ENCODE measurements at regions not wholly inside any gene's neighbourhood (a gene's known extent, or its start where the extent isn't known, plus 50 kb on each side); places are given as distances from the start of the nearest gene placed in this dataset.
"Not testable (repeated sequence)": the region's sequence is repeated elsewhere in the genome, so short reads cannot be mapped to it uniquely, and the experiment has no call there.

DNA sequence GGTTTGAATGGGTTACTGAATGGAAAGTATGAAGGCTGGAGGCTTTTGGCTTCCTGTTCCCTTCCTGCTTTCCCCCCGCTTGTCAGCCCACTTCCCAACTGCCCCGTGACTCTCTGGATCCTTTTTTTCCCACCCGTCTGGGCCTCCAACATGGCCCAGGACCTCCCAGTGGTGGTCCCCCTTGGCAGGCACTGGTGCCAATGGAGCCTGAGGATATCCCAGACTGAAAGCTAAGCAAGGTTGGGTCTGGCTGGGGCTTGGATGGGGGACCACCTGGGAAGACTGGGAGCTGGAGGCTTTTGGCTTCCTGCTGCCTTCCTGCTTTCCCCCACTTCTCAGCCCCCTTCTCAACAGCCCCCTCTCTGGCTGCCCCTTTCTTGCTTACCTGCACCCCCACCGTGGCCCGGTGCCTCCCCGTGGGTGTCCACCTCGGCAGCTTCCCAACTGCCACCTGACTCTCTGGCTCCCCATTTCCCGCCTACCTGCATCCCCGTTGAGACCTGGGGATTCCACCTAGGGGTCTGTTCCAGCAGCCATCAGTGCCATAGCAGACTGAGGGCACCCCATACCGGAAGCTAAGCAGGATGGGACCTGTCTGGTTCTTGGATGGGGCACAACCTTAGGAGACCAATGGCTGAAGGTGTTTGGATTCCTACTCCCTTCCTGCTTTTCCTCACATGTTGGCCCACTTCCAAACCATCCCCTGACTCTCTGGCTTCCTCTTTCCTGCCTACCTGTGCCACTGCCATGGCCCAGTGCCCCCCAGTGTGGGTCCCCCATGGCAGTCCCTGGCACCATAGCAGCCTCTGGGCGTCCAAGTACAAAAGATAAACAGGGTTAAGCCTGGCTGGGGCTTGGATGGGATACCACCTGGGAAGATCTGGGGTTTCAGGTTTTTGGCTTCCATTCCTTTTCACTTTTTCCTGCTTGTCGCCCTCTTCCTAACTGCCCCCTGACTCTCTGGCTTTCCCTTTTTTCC, 2295.3 kb downstream of the TP53TG3F start:
- DNase-seq = no peak

GRCh38 chr16:35788381-35788780, 2329.0 kb downstream of the TP53TG3F start:
- no peak for DNase-seq

- no peak for DNase-seq
These were observed 2333.3 kb downstream of the TP53TG3F start for GRCh38 chr16:35792516-35793285.

DNA sequence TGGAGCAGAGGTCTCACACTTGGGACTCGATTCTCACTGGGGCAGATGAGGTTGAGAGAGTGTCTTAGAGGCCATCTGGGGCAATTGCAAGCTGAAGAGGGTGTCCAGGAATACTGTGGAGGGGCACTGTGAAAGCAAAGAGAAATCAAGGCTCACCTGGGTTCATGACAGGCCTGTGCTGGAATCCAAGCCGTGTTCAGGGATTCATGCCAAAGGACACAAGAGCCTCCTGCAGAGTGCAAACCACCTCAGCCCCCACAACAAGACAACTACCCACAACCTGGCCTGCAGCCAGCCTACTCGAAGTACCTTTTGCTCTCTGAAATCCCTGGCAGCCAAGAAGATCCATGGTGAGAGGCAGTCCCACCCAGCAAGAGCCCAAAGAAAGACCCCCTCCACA, 2334.2 kb downstream of the TP53TG3F start:
- DNase-seq = no peak

DNA sequence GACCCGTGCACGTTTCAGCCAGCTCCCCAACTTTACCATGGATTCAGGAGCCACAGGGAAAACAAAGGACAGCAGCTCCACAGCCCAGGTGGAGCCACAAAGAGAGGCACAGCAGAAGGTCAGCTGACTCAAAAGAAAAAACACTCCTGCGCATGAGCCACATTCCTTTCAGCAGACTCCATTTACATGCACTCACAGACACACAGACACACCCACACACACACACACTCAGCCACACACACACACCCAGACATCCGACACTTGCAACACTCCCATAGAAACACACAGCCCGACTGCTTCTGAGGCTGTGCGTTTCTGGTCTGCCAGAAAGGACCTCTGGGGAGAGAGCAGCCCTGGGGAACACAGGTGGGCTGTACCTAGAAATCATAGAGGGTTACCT, 2335.5 kb downstream of the TP53TG3F start:
- no peak for DNase-seq

GRCh38 chr16:35795361-35796029, 2336.1 kb downstream of the TP53TG3F start:
- no peak for DNase-seq

GRCh38 chr16:35797811-35798210, 2338.4 kb downstream of the TP53TG3F start:
- DNase-seq = peak; percentile 24

DNA sequence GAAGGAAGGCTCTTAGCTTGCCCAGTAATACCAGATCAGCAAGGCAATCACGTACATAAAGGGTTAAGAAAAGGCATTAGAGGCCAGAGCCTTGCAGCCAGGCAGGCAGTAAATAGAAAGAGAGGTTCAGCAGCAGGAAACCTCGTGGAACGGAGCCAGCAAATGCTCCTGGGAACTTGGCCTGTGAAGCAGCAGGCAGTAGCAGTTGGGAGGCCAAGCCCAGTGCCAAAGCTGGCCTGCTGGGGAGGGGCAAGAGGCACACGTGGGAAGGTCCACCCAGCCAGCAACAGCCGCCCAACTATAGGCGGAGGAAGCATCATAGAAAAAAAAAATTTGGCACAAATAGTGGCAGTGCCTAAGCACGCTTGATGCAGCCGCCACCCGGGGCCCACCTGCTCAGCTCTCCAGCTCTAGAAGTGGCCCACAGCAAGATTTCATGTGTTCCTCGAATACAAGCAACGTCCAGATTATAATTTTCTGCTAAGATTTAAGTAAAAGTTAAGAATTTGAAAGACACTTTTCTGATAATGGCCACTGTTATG, 2339.5 kb downstream of the TP53TG3F start:
- peak; percentile 78 for DNase-seq

GRCh38 chr16:35804465-35804864, 2345.1 kb downstream of the TP53TG3F start:
- DNase-seq = not testable (repeated sequence)

- no peak for DNase-seq
These were observed 2363.9 kb downstream of the TP53TG3F start for GRCh38 chr16:35823342-35823741.

GRCh38 chr16:35841632-35842031, 2382.2 kb downstream of the TP53TG3F start:
- DNase-seq = no peak

DNA sequence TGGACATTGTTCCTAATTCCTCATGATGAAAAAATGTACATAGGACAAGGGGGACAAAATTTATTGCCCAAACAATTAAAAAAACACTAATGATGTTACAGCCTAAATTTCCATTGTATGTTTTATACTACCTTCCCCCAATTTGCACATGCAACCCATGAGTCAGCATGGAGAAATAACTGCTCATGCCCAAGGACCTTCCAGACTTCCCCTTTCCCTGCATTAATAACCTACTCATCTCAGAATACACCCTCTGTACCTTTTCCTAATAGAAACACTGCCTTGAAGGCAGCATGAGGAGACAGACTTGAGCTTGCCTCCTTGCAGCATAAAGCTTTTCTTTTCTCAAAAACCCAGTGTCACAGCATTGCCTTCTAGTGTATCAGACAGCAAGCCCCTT, 2402.8 kb downstream of the TP53TG3F start:
- DNase-seq = no peak

DNA sequence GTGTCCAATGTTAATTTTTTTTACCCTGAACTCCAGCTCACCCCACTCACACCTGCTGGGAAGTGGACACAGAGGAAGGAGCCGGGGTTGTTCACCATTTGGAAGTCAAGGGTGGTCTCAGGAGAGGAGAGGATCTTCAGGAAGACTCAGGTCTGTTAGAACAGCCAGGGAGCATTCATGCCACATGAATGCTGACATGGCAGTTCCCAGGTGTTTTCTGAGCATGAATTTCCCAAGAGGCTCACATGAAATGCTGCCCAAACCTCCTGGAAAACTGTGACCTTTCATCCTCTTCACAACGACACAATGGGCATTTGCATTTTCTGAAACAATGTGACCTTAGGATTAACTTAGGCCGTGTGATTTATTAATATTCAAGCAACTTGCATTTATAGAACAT, 2409.2 kb downstream of the TP53TG3F start:
- no peak for DNase-seq

DNA sequence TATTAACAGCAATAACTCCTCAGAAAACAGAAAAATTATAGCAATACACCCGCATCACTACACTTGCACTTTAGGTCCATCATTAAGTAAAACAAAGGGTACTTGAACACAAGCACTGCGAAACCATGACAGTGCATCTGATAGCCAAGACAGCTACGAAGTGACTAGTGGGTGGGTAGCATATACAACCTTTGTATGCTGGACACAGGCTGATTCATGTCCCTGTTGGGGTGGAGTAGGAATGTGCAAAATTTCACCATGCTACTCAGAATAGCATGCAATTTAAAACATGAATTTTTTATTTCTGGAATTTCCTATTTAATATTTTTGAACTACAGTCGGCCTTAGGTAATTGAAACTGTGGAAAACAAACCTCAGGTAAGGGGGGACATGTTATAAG, 2414.1 kb downstream of the TP53TG3F start:
- no peak for DNase-seq

GRCh38 chr16:35881654-35882053, 2422.2 kb downstream of the TP53TG3F start:
- no peak for DNase-seq

GRCh38 chr16:35906440-35906839, 2447.0 kb downstream of the TP53TG3F start:
- no peak for DNase-seq

- DNase-seq = no peak
These were observed 2448.7 kb downstream of the TP53TG3F start for GRCh38 chr16:35908152-35908551.

DNA sequence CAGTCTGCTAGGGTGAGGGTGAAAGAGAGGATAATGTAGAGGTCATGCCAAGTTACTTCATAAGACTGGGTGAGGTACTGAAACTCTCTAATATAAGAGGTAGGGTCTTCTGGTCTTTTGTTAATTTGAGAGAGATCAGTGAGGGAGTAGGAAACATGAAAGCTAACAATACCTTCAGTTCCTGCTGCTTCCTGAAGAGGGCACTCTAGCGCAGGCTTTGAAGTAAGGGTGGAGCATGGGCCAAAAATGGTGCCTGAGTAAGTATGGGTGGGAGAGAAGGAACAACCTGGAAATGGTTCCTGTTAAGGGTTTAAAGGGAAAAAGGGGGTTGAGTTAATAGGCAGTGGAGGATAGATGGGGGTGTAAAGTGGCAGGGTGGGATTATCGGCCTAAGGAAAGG, 2449.5 kb downstream of the TP53TG3F start:
- no peak for DNase-seq

GRCh38 chr16:35909351-35909954, 2450.0 kb downstream of the TP53TG3F start:
- no peak for DNase-seq

GRCh38 chr16:35910409-35910808, 2451.0 kb downstream of the TP53TG3F start:
- no peak for DNase-seq

GRCh38 chr16:35911899-35912298, 2452.5 kb downstream of the TP53TG3F start:
- no peak for DNase-seq

- DNase-seq = no peak
These were observed 2472.3 kb downstream of the TP53TG3F start for GRCh38 chr16:35931722-35932121.
